ENCODE measurements at regions not wholly inside any gene's neighbourhood (a gene's known extent, or its start where the extent isn't known, plus 50 kb on each side); places are given as distances from the start of the nearest gene placed in this dataset.
A peak's percentile ranks its signal among the peaks of the same experiment; 100 is the strongest.

DNA sequence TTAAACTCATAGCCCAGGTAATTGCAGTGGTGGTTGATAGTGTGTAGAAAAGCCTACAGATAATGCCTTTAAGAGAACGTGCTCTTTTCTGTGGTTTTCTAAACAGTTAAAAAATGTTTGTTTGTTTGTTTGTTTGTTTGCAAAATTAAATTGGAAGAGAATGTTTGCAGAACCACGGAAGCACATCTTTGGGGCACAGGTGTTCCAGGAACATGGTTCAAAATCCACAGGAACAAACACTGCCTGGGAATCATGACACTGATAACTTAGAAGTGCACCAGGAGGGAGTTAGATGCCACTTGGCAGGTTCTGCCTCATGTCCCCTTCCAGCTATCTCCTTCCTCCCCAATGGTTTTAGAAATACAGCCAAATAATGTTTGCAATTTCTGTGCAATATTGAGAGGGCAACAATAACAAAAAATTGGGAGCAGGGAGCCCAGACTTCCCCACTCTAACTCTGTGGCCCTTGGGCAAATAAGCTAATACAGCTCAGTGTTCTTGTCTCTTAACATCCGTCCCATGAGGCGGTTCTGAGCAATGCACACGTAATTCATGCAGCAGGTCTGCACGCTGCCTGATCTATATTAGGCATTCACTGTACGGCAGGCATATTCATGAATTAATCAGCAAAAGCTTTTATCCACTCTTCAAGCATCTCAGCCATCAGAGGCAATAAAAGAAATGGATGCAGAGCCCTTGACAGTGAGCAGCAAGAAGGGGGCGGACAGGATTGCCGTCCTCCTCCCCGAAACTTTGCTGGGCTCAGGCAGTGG lies 274.3 kb upstream of the FOXQ1 start:
- DNase-seq (ENCODE audit: low read depth, low spot score): no peak

DNA sequence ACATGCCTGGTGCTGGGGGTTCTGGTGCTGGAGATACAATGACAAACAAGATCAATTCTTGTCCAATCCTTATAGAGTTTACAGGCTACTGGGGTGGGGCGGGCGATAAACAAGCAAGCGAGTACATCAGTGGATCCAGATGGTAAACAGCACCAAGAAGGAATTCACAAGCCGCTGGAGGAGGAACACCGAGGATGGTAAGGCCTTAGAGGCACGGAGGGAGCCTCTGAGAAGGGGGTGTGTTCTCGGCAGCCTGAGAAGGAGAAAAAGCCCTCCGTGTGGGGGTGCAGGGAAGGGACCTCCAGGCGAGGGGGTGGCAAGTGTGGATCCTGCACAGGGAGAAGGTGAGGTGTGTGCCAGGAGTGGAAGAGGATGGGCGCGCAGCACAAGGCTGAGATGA lies 276.5 kb upstream of the FOXQ1 start:
- DNase-seq (ENCODE audit: low read depth, low spot score): no peak

DNA sequence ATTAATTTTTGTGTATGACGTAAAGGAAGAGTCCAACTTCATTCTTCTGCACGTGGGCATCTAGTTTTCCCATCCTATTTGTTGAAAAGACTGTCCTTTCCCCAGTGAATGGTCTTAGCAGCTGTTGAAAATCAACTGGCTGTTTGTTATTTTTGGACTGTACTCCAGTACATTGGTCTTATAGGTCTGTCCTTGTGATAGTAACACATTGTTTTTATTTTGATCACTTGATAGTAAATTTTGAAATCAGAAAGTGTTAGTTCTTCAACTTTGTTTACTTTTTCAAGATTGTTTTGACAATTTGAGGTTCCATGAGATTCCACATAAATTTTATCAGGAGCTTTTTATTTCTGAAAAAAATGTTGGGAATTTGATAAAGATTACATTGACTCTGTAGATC lies 280.2 kb upstream of the FOXQ1 start:
- DNase-seq (ENCODE audit: low read depth, low spot score): no peak

DNA sequence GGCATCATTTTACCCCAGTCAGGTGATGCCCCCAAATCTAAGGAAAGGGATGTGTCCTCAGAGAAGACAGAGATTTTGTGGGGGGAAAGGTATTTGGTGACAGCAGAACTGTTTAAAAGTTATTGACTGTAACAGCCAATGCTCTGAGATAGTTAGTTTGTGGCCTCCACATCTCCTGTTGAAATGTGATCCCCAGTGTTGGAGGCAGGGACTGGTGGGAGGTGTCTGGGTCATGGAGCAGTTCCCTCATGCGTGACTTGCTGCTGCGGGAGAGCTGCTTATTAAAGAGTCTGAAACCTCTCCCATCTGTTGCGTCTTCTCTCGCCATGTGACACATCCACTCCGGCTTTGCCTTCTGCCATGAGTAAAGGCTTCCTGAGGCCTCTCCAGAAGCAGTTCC lies 282.8 kb upstream of the FOXQ1 start:
- DNase-seq (ENCODE audit: low read depth, low spot score): no peak

DNA sequence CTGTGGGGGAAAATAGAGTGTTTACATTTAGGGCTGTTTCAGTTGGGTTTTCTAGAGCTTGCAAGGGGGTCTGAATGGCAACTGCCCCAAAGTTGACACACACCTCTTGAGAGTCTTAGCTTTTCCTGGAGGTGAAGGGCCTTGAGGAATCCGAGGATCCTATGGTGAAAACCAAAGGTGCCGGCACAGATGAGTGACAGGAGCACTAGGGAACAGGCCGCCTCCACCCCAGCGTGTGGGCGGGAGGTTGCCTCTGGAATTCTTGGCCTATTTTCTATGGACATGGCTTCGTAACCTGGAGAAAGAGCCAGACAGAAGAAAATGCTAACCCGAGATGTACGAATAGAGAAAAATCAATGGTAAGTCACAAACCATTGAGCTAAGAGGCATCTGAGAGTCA lies 283.2 kb upstream of the FOXQ1 start:
- DNase-seq (ENCODE audit: low read depth, low spot score): no peak

DNA sequence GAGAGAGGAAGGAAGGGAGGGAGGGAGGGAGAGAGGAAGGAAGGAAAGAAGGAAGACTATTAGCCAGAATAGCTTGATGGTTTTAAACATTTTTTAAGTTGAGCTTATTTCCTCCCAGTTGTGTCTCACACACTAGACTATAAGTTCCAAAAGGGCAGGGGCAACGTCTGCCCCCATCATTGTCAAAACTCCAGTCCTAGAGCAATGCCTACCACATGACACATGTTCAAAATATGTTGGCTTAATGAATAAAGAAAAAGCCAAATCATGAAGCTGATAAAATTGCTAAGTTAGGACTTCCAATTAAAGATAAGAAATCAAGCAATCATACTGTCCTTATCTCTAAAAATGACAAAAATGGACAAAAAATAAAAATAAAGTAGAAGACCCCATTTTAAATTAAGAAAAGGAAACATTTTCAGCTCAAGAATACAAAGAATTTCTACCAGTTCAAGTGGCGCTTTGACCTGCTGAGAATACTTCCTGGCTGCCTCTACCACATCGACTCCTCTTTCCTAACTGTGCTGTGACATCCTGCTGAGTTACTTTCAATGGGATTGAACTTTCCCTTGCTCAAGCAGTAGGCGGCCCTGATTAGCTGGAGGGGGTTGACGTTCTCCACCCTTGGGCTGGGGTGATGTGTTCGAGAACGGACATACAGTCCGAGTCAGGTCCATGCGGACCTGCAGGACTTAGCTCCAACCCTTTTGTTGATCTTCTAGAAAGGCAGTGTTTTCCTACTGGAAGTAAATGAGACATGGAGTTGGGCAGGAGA lies 283.9 kb upstream of the FOXQ1 start:
- peak; percentile 59 for DNase-seq (ENCODE audit: low read depth, low spot score)

DNA sequence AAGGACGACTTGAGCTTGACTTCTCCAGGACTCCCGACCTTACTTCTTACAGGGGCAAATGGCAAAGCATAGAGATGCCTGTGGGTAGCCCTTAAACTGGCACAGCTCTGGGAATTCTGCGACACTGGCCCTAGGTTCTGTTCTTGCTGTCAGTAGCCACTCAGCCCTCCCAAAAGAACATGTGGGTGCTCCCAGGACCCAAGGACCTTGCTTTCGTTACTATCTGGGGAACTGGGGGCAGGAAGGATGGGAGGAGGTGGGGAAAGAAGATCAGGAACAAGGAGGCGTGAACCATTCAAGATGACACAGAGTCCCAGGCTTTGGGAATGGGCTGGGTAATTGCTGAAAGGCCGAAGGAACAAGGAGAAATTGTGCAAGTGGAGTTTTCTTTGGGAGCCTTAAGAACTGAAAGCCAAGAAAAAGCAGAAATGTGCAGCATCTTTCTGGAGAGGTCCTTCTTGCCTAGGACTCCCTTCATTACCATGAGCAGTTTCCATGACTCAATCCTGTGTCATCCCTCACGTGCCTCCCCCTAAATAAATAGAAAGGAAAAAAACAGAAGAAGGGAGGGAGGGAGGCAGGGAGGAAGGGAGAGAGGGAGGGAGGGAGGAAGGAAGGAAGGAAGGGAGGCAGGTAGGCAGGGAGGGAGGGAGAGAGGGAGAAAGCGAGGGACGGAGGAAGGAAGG lies 284.6 kb upstream of the FOXQ1 start:
- no peak for DNase-seq (ENCODE audit: low read depth, low spot score)

DNA sequence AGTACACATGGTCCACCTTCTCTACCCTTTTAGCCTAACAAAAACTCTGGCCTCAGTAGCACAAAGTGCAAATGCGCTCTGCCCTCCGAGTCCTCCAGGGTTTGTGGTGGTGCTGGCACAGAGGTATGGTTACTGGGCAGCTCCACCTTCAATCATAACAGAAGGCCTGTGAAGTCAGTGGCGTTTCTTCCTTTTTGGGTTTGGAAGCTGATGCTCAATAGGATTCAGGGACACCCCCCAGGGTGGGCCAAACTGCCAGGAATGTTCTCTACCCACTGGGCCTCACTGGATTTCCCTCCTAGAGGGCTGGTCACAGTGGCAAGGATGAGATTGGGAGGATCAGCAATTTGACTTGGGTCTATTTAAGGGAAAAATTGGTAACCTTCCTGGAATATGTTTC lies 286.1 kb upstream of the FOXQ1 start:
- DNase-seq (ENCODE audit: low read depth, low spot score): no peak

DNA sequence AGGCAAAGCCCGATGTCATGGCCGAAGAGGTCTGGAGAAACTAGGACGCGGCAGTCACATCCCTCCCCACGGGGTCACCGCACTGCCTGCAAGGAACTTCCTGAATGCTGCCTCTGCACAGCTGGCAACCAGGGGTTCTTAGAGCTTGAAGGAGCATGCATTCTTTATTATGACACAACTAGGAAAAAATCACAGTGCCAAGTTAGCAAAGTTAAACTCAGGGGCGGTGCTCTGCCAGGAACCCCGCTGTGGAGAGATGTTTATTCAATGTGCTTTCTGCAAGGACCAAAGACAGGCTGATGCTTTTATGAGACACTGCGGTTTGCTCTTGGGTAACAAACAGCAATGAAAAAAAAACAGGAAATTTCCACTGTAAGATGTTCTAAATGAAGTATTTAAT lies 287.3 kb upstream of the FOXQ1 start:
- DNase-seq (ENCODE audit: low read depth, low spot score): peak; percentile 98

DNA sequence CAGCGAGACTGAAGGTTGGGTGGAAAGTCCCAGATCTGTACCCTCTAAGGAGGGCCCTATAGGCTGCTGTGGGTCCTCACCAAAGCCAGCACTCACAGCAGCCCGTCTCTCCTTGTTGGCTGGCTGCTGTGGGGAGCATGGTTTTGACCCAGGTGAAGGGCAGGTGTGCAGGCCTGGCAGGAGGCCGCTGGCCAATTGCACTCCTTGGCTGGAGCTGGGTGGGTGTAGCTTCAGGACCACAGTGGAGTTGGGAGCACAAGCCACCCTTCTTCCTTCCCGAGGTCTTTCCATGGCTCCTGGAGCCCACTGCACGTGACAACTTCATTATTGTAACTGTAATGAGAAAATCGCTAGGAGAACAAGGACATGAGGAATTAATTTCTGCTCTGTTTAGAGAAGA lies 287.7 kb upstream of the FOXQ1 start:
- no peak for DNase-seq (ENCODE audit: low read depth, low spot score)

DNA sequence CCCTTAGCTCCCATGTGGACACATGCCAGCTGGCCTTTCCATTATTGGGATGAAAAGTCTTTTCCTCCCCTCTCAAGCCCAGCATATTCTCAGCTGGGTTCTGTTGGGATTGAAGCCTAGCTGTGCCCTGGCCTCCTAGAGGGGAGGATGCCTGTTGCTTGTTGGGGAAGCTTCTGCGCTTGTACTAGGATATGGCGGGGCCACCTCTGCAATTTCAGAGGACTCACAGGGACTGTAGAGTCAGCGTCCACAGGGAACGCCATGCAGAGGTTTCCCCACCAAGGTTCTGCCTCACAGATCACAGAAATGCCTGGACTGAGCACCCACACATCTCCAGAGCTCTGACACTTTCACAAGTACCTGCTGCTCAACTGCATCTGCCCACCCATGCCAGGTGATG lies 288.7 kb upstream of the FOXQ1 start:
- no peak for DNase-seq (ENCODE audit: low read depth, low spot score)

DNA sequence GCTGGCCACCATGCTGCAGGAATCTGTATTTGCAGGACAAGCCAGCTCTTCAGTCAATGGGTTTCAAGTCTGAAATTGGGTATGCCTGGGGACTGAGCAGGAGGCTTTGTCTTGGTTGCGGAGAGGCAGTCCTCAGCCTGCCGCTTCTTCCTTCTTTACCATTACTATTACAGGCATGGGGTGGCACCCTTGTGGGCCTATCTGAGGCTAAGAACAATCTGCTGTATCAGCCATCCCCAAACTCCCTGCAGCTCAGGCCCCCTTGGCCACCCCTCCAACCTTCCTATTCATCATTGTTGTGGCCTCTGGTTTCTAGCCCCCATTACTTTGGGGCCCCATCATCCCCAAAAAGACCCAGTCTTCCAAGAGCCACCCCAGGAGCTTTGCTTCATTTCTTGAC lies 289.2 kb upstream of the FOXQ1 start:
- DNase-seq (ENCODE audit: low read depth, low spot score): no peak

DNA sequence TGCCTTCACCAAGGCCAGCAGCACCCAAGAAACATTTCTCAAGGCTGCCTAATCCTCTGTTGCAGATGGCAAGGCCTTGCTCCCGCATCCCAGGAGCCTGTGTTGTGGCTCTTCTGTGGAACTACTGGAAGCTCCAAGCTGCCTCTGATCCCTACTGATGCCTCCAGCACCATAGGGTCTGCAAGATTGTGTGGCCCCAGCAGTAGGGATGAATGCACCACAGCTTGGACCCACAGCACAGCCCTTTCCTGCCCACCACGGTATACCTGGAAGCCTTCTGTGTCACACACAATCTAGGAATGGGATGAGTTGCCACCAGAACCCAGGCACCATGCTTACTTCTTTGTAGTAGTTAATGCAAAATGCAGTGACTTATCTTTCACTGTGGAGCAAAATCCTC lies 291.1 kb upstream of the FOXQ1 start:
- DNase-seq (ENCODE audit: low read depth, low spot score): no peak

DNA sequence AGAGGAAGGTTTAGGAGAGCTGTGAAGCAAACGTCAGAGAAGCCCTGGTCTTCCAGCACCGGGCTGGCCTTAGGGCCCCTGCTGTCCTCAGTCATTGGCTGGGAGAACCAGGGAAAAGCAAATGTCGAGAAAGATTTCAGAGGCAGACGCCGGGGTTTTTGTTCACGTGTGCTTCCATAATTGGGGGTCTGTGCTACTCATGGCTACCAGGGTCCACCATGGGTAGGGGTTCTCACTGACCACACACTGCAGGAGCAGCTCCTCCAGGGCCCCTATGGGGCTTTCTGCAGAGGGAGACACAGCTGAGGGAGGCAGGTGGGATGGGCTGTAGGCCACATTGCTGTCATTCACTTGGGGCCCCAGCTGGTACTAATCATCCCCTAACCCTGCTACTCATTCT lies 291.8 kb upstream of the FOXQ1 start:
- DNase-seq (ENCODE audit: low read depth, low spot score): no peak

DNA sequence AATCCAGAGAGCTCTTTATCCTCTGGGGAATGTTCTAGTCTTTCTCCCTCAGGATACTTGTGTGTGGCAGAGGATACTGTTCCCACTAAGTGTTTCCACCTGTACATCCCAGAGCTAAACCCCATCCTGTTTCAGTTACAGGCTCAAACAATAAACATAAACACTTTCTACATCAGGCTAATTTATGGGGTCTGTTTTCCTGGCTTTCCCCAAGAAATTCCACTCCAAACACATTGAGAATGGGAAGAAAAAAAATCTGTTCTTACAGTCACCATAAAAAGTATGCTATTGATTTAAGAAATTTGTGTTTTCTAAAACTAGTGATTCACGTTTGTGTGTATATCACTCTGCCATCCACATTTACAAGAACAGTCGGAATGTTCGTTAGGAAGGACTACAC lies 293.9 kb upstream of the FOXQ1 start:
- no peak for DNase-seq (ENCODE audit: low read depth, low spot score)

DNA sequence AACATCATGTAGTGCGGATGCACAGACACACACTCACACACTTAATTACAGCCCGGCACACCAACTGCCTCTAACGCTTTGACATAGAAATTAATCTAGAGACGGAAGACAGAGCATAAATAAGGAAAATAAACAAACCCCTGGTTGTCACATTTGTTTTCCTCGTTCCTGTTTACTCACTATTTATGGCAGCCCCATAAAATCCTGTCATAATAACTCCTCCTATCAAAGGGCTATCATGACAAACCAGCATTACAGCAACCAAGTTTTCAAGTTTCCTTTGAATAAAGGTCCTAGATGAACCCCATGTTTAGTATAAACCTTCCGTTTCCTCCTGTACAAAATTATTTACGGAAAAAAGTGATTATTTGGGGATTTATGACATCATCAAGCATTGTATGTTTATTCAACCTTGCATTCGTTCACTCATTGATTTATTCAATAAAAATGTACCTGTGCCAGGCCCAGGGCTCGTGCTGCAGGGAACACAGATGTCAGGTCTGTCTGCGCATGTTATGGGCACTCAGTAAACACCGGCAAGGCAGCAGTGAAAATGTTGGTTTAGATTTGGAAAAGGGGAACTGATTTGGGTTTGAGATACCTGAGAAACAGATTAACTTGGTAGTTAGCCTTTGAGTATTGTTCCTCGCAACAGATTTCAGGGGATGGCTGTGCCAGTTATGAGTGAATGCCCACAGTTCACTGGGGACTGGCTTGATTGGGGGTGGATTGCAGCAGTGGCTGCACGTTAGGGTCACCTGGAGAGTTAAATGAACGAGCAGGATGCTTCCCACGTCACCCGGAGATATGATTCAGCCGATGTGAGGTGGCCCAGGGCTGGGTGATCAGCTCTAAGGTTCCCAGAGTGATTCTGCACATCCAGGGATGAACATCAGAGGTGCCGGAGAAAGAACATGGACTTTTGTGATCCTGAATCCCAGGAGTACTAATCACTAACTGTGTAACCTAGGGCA lies 295.3 kb upstream of the FOXQ1 start:
- DNase-seq (ENCODE audit: low read depth, low spot score): no peak

DNA sequence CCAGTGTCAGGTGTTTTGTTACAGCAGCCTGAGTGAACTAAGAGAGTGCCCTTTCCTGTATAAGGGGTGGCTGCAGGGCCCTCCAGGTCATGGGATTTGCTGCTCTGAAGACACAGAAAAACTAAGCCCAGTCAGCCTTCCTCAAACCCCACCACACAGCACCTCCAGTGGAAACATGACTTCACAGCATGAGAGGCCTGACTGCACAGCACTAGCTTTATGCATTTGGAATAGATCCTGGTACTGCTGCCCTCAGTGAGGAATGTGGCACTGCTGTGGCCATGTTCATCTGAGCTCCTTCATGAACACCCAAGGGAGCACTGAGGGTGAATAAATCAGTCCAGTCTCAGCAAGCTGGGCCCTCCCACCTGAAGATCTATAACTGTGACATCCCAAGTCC lies 296.1 kb upstream of the FOXQ1 start:
- DNase-seq (ENCODE audit: low read depth, low spot score): no peak

DNA sequence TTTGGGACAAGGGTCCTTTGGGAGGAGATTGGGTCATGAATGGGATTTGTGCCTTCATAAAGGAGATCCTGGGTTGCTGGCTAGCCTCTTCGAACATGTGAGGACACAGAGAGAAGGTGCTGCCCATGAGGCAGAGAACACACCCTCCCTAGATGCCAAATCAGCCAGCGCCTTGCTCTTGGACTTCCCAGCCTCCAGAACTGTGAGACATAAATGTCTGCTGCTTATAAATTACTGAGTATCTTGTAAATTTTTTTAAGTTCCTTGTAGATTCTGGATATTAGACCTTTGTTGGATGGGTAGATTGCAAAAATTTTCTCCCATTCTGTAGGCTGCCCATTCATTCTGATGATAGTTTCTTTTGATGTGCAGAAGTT lies 297.5 kb upstream of the FOXQ1 start:
- no peak for DNase-seq (ENCODE audit: low read depth, low spot score)

DNA sequence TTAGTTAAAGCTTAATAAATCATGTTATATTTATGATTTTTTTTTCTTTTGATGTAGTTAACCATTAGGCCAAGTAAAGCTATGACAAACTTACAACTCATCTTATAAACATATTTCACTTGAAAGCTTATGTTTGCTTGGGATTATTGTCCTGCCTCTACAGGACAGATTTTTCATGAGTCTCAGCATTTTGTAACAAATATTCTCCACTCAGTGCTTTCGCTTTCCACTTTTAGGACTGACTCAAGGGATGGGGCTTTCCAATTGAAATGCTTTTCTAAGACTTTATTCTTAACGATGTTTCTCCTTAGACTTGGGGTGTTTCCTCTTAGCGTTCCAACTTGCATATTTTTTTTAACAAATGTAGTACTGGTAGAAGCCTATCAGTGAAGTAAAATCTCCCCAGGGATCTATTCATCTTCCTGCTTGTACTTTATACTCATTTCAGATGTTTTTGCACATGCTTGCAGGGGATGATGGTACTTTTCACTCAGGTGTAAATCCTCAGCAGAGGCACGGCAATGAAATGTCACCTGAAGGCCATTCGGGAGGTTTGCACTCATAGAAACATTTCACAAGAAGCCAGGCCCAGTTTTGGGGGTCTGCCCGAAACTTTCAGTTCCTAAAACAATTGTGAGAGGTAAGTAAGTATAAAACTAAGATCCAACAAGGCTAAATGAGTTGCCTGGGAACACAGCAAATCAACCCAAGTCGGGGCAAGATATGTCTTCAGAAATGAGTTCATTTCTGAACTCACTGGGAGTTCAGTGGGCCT lies 298.1 kb upstream of the FOXQ1 start:
- DNase-seq (ENCODE audit: low read depth, low spot score): no peak

DNA sequence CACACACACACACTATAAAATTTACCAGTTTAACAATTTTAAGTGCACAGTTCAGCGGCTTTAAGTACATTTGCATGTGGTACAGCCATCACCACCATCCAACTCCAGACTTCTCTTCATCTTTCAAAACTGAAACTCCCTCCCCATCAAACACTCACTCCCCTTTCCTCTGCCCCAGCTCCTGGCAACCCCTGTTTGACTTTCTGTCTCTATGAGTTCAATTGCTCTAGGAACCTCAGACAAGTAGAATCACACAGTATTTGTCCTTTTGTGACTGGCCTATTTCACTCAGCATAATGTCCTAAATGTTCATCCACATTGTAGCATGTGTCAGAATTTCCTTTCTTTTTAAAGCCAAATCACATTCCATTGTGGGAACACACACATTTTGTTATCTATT lies 302.8 kb upstream of the FOXQ1 start:
- DNase-seq (ENCODE audit: low read depth, low spot score): no peak

DNA sequence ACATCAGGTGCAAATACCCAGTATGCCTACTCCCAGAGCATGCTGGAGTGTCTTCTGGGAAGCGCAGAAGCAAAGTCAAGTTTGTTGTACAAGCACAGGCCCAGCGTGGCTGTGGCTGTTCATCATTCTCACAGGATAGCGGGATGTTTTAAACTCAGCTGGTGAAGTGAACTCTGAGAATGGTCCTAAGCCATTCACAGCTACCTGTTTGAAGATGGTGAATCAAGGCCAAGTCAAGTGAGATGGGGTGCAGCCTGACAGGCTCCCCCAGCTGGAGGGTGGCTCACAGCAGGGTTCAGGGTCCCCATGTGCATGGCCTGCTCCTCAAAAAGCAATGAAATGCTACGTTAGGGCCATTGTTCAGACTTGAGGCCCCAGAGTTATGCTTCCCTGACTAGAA lies 304.7 kb upstream of the FOXQ1 start:
- no peak for DNase-seq (ENCODE audit: low read depth, low spot score)
